Type B pancreatic cell (in vitro differentiated cells): ENCODE measurements at regions not wholly inside any gene's neighbourhood (a gene's known extent, or its start where the extent isn't known, plus 50 kb on each side); places are given as distances from the start of the nearest gene placed in this dataset.

Experiments used
- DNase-seq: peaks from one replicate; pipeline ENCODE4 v3.0.0; 2021; ENCODE audit warnings: mixed read lengths; ENCODE audit not compliant: unreplicated experiment; ENCODE audit errors: extremely low spot score
- H3K27ac Mint-ChIP-seq: 2 replicates; pipeline ENCODE4 v1.8.0; 2021; ENCODE audit warnings: mild to moderate bottlenecking, mixed read lengths
- H3K27me3 Mint-ChIP-seq: 2 replicates; pipeline ENCODE4 v1.8.0; 2021; ENCODE audit warnings: mixed read lengths
- H3K36me3 Mint-ChIP-seq: 2 replicates; pipeline ENCODE4 v1.8.0; 2021; ENCODE audit warnings: mixed read lengths
- H3K4me1 Mint-ChIP-seq: one replicate; pipeline ENCODE4 v1.8.0; 2021; ENCODE audit warnings: mixed read lengths; ENCODE audit not compliant: unreplicated experiment
- H3K4me3 Mint-ChIP-seq: 2 replicates; pipeline ENCODE4 v1.8.0; 2021; ENCODE audit warnings: mild to moderate bottlenecking, mixed read lengths
- H3K9me3 Mint-ChIP-seq: 2 replicates; pipeline ENCODE4 v1.8.0; 2021; ENCODE audit warnings: mixed read lengths
- TF ChIP-seq, protein P1 (sequence below): fragments of 200-600 bp; sonication (generic); conservative IDR thresholded peaks from 2 replicates; pipeline ENCODE4 v1.5.0; 2021; ENCODE audit warnings: antibody characterized with exemption, mild to moderate bottlenecking

- no peaks in the 10 kb centered on the region for H3K9me3 Mint-ChIP-seq
- no peak overlapping the region for H3K27ac Mint-ChIP-seq
- no peaks in the 10 kb centered on the region for H3K27me3 Mint-ChIP-seq
- TF ChIP-seq, protein P1, sequence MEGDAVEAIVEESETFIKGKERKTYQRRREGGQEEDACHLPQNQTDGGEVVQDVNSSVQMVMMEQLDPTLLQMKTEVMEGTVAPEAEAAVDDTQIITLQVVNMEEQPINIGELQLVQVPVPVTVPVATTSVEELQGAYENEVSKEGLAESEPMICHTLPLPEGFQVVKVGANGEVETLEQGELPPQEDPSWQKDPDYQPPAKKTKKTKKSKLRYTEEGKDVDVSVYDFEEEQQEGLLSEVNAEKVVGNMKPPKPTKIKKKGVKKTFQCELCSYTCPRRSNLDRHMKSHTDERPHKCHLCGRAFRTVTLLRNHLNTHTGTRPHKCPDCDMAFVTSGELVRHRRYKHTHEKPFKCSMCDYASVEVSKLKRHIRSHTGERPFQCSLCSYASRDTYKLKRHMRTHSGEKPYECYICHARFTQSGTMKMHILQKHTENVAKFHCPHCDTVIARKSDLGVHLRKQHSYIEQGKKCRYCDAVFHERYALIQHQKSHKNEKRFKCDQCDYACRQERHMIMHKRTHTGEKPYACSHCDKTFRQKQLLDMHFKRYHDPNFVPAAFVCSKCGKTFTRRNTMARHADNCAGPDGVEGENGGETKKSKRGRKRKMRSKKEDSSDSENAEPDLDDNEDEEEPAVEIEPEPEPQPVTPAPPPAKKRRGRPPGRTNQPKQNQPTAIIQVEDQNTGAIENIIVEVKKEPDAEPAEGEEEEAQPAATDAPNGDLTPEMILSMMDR: no peak
- no peaks in the 10 kb centered on the region for H3K36me3 Mint-ChIP-seq
- DNase-seq: no peak
- H3K4me1 Mint-ChIP-seq: peaks cover 5% of the 10 kb centered on the region
- no peak overlapping the region for H3K4me3 Mint-ChIP-seq
Measured at GRCh38 chr13:21976159-21976558, 305.3 kb downstream of the FGF9 start.

DNA sequence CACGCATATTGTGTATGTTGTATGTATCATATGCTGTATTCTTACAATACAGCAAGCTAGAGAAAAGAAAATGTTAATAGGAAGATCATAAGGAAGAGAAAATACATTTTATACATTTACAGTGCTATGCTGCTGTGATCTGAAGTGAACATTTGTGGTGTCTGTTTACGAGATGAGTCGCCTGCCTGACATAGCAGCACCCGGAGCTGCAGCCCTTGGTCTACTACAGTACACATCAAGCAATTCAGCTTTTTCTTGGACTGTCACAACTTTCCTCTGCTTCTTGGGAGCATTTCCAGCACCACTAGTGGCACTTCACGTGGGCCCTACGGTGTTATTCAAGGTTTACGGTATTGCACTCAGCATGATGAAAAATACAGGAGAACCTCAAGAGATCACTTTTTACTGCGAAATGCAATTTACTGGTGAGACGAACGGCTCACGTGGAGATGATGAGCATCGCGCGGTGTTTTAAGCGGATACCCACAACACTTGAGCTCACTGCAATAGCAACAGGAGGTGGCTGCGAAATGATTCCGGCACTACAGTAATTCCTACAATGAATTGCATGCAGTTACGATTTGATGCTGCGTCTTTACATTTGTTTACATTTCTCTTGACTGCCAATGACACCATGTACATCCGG lies 308.4 kb downstream of the FGF9 start:
- Mint-ChIP-seq H3K4me3 (no peak overlapping the region), H3K9me3 (no peaks in the 10 kb centered on the region), H3K36me3 (no peaks in the 10 kb centered on the region), H3K27me3 (no peaks in the 10 kb centered on the region), H3K27ac (no peak overlapping the region), H3K4me1 (peaks cover 5% of the 10 kb centered on the region)
- TF ChIP-seq, protein P1: no peak
- no peak for DNase-seq

- Mint-ChIP-seq H3K27ac (no peak overlapping the region), H3K9me3 (no peaks in the 10 kb centered on the region), H3K4me3 (no peak overlapping the region), H3K4me1 (peaks cover 5% of the 10 kb centered on the region), H3K36me3 (no peaks in the 10 kb centered on the region), H3K27me3 (no peaks in the 10 kb centered on the region)
- no peak for DNase-seq
- TF ChIP-seq, protein P1: no peak
Measured at GRCh38 chr13:21980049-21980448, 309.2 kb downstream of the FGF9 start.

DNA sequence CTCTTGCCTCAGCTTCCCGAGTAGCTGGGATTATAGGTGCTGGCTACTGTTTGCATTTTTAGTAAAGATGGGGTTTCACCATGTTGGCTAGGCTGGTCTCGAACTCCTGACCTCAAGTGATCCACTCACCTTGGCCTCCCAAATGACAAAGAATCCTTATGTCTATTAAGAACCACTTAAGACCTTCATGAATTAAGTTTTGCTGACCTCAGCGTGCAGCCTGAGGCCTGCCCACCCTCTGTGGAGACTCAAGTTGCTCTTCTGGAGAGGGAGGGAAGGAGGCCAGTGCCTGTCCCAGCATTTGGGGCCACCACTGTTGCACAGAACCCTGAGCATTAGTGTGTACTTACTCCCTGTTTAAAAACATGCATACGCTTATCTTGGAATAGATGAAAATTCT lies 313.3 kb downstream of the FGF9 start:
- no peak overlapping the region for H3K27ac Mint-ChIP-seq
- no peaks in the 10 kb centered on the region for H3K9me3 Mint-ChIP-seq
- no peak overlapping the region for H3K4me3 Mint-ChIP-seq
- DNase-seq: no peak
- no peaks in the 10 kb centered on the region for H3K27me3 Mint-ChIP-seq
- H3K4me1 Mint-ChIP-seq: peaks cover 5% of the 10 kb centered on the region
- no peaks in the 10 kb centered on the region for H3K36me3 Mint-ChIP-seq
- TF ChIP-seq, protein P1: no peak

- TF ChIP-seq, protein P1: no peak
- Mint-ChIP-seq H3K27ac (no peak overlapping the region), H3K9me3 (no peaks in the 10 kb centered on the region), H3K4me1 (no peaks in the 10 kb centered on the region), H3K36me3 (no peaks in the 10 kb centered on the region), H3K27me3 (no peaks in the 10 kb centered on the region), H3K4me3 (no peak overlapping the region)
- no peak for DNase-seq
Measured at GRCh38 chr13:21986602-21987001, 315.7 kb downstream of the FGF9 start.

DNA sequence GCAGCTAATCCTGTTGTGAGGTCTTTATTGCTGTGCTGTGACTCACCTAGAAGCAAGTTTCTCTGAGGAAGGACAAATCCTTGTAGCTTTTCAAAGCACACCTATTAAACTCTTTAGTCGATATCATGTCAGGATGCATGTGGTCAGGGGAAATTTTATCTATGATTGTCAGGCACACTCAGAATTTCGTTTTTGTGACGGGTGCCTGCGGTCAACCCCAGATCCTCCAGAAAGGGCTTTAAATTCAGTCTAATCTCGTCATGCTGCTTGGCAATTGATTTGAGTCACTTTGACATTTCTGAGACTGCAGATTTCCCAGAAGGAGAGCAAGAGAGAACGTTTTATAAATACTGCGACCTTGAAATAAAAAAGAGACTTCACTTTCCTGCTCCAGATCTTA lies 316.9 kb downstream of the FGF9 start:
- no peaks in the 10 kb centered on the region for H3K4me1 Mint-ChIP-seq
- H3K27me3 Mint-ChIP-seq: no peaks in the 10 kb centered on the region
- no peak for DNase-seq
- TF ChIP-seq, protein P1: no peak
- no peak overlapping the region for H3K4me3 Mint-ChIP-seq
- no peaks in the 10 kb centered on the region for H3K36me3 Mint-ChIP-seq
- H3K27ac Mint-ChIP-seq: no peak overlapping the region
- H3K9me3 Mint-ChIP-seq: no peaks in the 10 kb centered on the region
